Muscle layer of duodenum (tissue), 2 donors: ENCODE measurements at regions not wholly inside any gene's neighbourhood (a gene's known extent, or its start where the extent isn't known, plus 50 kb on each side); places are given as distances from the start of the nearest gene placed in this dataset.
A peak's percentile ranks its signal among the peaks of the same experiment; 100 is the strongest.

Experiments used
- H3K27ac ChIP-seq: one replicate; pipeline ENCODE4 v1.7.0; 2013; ENCODE audit warnings: mild to moderate bottlenecking, low read length
- H3K27me3 ChIP-seq: one replicate; pipeline ENCODE4 v1.7.0; 2013; ENCODE audit warnings: low read depth, mild to moderate bottlenecking, control low read depth, low read length
- H3K36me3 ChIP-seq, 2 donors: one replicate each; pipeline ENCODE4 v1.7.0; 2013; ENCODE audit warnings: low read length in 2 of 2, control low read depth in 1 of 2, mild to moderate bottlenecking in 1 of 2; ENCODE audit not compliant: insufficient read depth in 2 of 2, control insufficient read depth in 1 of 2
- H3K4me1 ChIP-seq, 2 donors: one replicate each; pipeline ENCODE4 v1.7.0; 2013; ENCODE audit warnings: low read length in 2 of 2, mild to moderate bottlenecking in 2 of 2, control low read depth in 1 of 2, moderate library complexity in 1 of 2; ENCODE audit not compliant: insufficient read depth in 2 of 2, control insufficient read depth in 1 of 2
- H3K4me3 ChIP-seq, 2 donors: one replicate each; pipeline ENCODE4 v1.7.0; 2013; ENCODE audit warnings: low read length in 2 of 2, low read depth in 1 of 2, mild to moderate bottlenecking in 1 of 2
- H3K9me3 ChIP-seq, 2 donors: one replicate each; pipeline ENCODE4 v1.7.0; 2013; ENCODE audit warnings: low read length in 2 of 2, control low read depth in 1 of 2, mild to moderate bottlenecking in 1 of 2; ENCODE audit not compliant: control insufficient read depth in 1 of 2
- donor health status: healthy.

DNA sequence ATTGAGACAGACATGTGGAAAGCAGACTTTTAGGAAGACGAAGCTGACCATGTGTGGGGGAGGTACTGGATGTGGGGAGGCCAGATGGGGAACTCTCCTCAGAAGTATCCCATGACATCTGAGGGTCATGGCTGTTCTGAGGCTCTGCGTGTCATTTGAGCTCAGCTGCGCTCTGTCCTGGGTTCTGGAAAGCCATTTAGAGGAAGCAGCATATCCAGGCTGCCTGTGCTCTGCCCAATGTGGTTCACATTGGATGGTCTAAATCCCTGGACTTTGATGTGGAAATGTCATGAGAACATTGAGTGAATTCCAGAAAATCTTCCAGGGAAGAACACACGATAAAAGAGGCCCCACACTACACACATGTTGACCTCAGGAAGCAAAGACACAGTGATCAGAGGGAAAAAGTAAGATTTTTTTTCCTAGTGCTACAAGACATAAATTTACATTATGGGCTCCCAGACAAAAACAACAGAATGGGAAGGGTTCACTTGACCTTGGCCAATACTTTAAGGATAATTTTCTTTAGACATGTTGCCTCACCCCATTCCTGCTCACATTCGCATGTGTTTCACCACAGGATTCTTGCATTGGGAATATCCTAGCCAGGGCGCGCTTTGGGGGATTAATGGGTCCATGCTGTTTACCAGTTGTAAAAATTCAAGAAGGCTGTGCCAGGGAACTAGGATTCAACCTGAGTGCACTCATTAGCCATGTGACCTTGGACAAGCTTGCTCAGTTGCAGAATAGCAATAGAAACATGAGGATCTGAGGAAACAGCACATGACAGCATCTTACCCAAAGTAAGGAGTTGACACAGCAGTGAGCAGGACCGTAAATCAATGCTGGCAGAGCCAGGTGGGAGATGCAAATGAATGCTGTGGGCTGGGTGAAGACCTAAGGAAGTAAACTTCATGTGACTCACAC lies 73.2 kb upstream of the C1QTNF7 start:
- no peak overlapping the region for H3K27ac ChIP-seq
- no peaks in the 10 kb centered on the region for H3K9me3 ChIP-seq
- no peaks in the 10 kb centered on the region for H3K36me3 ChIP-seq
- peaks cover 0 to 14% of the 10 kb centered on the region in 2 donors for H3K4me1 ChIP-seq
- no peaks in the 10 kb centered on the region for H3K27me3 ChIP-seq
- H3K4me3 ChIP-seq = no peak overlapping the region

DNA sequence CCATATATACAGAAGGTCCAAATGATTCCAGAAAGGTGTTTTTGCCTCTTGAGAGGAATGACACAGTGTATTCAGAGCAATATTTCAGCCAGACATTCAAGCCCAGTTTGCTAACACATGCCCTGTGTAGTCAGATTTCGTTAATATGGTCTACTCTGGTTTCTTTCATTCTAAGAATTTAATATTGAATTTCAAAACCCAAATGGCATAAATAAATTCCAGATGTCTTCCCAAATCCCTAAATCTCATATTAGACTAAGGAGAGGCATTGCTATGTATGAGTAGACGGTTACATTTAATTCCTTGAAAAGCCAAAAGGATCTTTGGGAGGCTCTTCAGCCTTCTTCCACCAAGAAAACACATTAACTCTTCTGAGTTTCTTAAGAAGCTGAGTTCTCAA lies 66.3 kb upstream of the C1QTNF7 start:
- H3K27me3 ChIP-seq = no peaks in the 10 kb centered on the region
- H3K4me3 ChIP-seq = no peak overlapping the region
- H3K27ac ChIP-seq = no peak overlapping the region
- H3K4me1 ChIP-seq = no peaks in the 10 kb centered on the region
- no peaks in the 10 kb centered on the region for H3K9me3 ChIP-seq
- H3K36me3 ChIP-seq = no peaks in the 10 kb centered on the region

DNA sequence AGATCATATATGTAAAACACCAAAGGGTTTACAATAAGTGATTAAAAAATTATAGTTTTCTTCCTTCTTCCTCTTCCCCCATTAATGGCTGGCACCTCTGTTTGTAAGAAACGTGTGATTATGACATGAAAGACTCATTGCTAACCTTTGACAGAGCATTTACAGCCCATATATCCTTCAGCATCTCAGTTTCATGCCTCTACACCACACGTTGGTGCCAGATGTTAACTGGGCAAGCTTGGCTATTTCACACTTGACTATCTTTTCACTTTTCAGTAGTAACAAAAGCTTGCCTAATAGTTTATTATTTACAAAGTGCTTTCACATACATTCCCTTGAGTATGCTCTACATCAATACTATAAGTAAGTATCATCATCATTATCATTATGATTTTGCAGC lies 65.3 kb upstream of the C1QTNF7 start:
- Histone ChIP-seq H3K27ac (no peak overlapping the region), H3K9me3 (no peaks in the 10 kb centered on the region), H3K4me3 (no peak overlapping the region)

GRCh38 chr4:15364183-15364582 lies 63.6 kb upstream of the C1QTNF7 start:
- Histone ChIP-seq H3K4me1 (no peaks in the 10 kb centered on the region), H3K9me3 (no peaks in the 10 kb centered on the region), H3K36me3 (no peaks in the 10 kb centered on the region), H3K27me3 (no peaks in the 10 kb centered on the region), H3K4me3 (no peak overlapping the region), H3K27ac (no peak overlapping the region)

More for the DNA sequence above, 65.3 kb upstream of the C1QTNF7 start:
- no peaks in the 10 kb centered on the region for H3K36me3 ChIP-seq
- no peaks in the 10 kb centered on the region for H3K4me1 ChIP-seq
- H3K27me3 ChIP-seq = no peaks in the 10 kb centered on the region

DNA sequence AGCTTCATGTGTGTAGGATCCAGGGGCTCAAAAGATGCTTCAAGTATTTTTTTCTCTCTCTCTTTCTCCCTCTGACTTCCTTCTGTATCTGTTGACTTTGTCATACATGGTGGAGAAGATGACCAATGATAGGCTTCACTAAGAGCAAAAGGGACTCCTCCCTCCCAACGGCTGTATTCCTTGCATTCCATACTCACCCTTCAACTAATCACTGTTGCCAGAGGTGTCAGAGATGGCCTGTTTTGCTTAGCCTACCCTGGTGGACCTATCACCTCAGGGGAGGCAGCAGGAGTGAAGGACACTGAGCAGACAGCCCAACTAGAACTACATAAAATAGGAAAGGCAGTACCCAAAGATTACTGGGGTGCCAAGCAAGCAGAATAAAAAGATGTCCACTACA lies 62.2 kb upstream of the C1QTNF7 start:
- Histone ChIP-seq H3K4me1 (no peaks in the 10 kb centered on the region), H3K36me3 (no peaks in the 10 kb centered on the region), H3K9me3 (no peaks in the 10 kb centered on the region), H3K4me3 (no peak overlapping the region), H3K27me3 (no peaks in the 10 kb centered on the region), H3K27ac (no peak overlapping the region)

- Histone ChIP-seq H3K4me3 (no peak overlapping the region), H3K27me3 (no peaks in the 10 kb centered on the region), H3K9me3 (no peaks in the 10 kb centered on the region), H3K27ac (no peak overlapping the region), H3K4me1 (no peaks in the 10 kb centered on the region), H3K36me3 (no peaks in the 10 kb centered on the region)
Observed at GRCh38 chr4:15366721-15367120, 61.1 kb upstream of the C1QTNF7 start.

GRCh38 chr4:15368856-15369255 lies 59.0 kb upstream of the C1QTNF7 start:
- Histone ChIP-seq H3K4me3 (no peak overlapping the region), H3K9me3 (no peaks in the 10 kb centered on the region), H3K36me3 (no peaks in the 10 kb centered on the region), H3K4me1 (no peaks in the 10 kb centered on the region), H3K27me3 (no peaks in the 10 kb centered on the region), H3K27ac (no peak overlapping the region)

DNA sequence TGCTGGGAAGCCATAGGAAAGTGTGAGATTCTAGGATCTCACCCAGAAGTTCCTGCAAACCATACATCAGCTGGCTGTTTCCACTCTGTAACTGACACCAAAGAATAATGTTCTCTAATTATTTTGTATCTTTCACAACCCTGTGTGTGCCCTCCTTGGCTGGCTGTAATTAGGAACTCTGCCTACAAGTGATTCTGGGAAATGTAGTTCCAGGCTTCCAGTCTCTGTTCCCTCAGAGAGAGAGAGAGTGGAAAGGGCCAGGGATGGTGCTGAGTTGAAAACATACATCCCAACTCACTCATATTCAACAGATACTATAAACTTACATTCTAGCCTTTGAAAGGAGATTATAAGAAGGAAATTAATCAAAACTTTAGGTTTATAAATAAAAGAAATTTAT lies 57.5 kb upstream of the C1QTNF7 start:
- Histone ChIP-seq H3K36me3 (no peaks in the 10 kb centered on the region), H3K9me3 (no peaks in the 10 kb centered on the region), H3K27me3 (no peaks in the 10 kb centered on the region), H3K4me1 (no peaks in the 10 kb centered on the region), H3K27ac (no peak overlapping the region), H3K4me3 (no peak overlapping the region)

- Histone ChIP-seq H3K36me3 (no peaks in the 10 kb centered on the region), H3K9me3 (no peaks in the 10 kb centered on the region), H3K4me1 (no peaks in the 10 kb centered on the region), H3K27ac (no peak overlapping the region), H3K27me3 (no peaks in the 10 kb centered on the region), H3K4me3 (no peak overlapping the region)
Observed at GRCh38 chr4:15373363-15373762, 54.5 kb upstream of the C1QTNF7 start.

DNA sequence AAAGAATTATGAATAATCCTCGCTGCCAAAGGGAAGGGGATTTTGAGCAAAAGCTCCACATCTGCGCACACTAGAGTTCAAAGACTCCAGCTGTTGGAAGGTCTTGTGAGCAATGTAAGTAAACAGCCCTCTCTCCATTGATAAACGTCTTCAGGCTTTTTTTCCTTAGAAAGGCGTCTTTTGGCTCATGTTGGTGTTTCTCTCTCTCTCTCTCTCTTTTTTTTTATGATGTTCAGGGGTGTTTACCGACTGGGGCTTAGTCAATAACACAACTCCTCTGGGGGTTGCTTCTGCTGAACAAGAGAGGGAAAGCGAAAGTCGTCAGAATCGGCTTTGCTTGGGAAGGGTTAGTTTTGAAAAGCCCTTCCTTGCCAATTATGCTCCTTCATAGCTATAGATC lies 53.2 kb upstream of the C1QTNF7 start:
- peak overlapping the region; percentile 30 to 40 for H3K4me3 ChIP-seq
- H3K27ac ChIP-seq = peak overlapping the region; percentile 58
- H3K4me1 ChIP-seq = no peaks in the 10 kb centered on the region
- H3K36me3 ChIP-seq = no peaks in the 10 kb centered on the region
- H3K9me3 ChIP-seq = no peaks in the 10 kb centered on the region
- H3K27me3 ChIP-seq = no peaks in the 10 kb centered on the region

- Histone ChIP-seq H3K27me3 (no peaks in the 10 kb centered on the region), H3K4me1 (no peaks in the 10 kb centered on the region), H3K4me3 (no peak overlapping the region), H3K27ac (no peak overlapping the region), H3K36me3 (no peaks in the 10 kb centered on the region), H3K9me3 (no peaks in the 10 kb centered on the region)
Observed at GRCh38 chr4:15375667-15376066, 52.2 kb upstream of the C1QTNF7 start.

DNA sequence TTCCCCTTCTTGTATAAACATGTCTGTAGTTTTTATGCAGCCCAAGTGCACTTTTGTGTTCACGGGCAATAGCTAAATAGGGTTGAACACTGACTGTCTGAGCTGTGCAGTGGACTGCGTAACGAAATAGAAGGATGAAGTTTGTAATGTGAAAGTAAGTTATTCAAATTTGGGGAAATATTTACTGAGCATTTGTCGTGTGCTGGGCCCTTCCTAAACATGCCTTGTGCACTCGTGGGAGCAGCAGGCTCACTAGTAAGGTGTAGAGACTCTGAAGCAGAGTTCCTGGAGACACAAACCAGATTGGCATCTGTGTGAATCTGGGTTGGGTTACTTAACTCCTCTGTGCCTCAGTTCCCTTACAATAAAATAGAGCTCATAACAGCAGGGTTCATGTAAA lies 51.7 kb upstream of the C1QTNF7 start:
- no peaks in the 10 kb centered on the region for H3K36me3 ChIP-seq
- no peak overlapping the region for H3K27ac ChIP-seq
- no peaks in the 10 kb centered on the region for H3K27me3 ChIP-seq
- H3K4me1 ChIP-seq = no peaks in the 10 kb centered on the region
- no peaks in the 10 kb centered on the region for H3K9me3 ChIP-seq
- H3K4me3 ChIP-seq = no peak overlapping the region
